GM21825 (cell line): ENCODE measurements at regions not wholly inside any gene's neighbourhood (a gene's known extent, or its start where the extent isn't known, plus 50 kb on each side); places are given as distances from the start of the nearest gene placed in this dataset.
"Not testable (repeated sequence)": the region's sequence is repeated elsewhere in the genome, so short reads cannot be mapped to it uniquely, and the experiment has no call there.

Source experiments
- ATAC-seq: cut with Tn5 transposase; IDR thresholded peaks from one replicate; pipeline ENCODE4 v1.9.1; 2021; ENCODE audit warnings: mild to moderate bottlenecking, moderate library complexity; ENCODE audit not compliant: unreplicated experiment

GRCh38 chr3:193922034-193922774 lies 213.7 kb upstream of the HES1 start:
- ATAC-seq, result no peak

GRCh38 chr3:193923958-193924357 lies 212.0 kb upstream of the HES1 start:
- ATAC-seq, result not testable (repeated sequence)

GRCh38 chr3:193926071-193926470 lies 209.9 kb upstream of the HES1 start:
- not testable (repeated sequence) for ATAC-seq

- not testable (repeated sequence) for ATAC-seq
Observed at GRCh38 chr3:193927413-193928206, 208.3 kb upstream of the HES1 start.

GRCh38 chr3:193928354-193929209 lies 207.4 kb upstream of the HES1 start:
- ATAC-seq, result no peak

- no peak for ATAC-seq
Observed at GRCh38 chr3:193929373-193929772, 206.6 kb upstream of the HES1 start.

- ATAC-seq, result no peak
Observed at GRCh38 chr3:193929921-193930646, 205.9 kb upstream of the HES1 start.

GRCh38 chr3:193932136-193932535 lies 203.8 kb upstream of the HES1 start:
- ATAC-seq, result no peak

- no peak for ATAC-seq
Observed at GRCh38 chr3:193932576-193932975, 203.4 kb upstream of the HES1 start.

GRCh38 chr3:193933451-193933850 lies 202.5 kb upstream of the HES1 start:
- ATAC-seq, result no peak

- ATAC-seq, result no peak
Observed at GRCh38 chr3:193935916-193936315, 200.0 kb upstream of the HES1 start.

GRCh38 chr3:193938613-193939012 lies 197.3 kb upstream of the HES1 start:
- ATAC-seq, result no peak

- no peak for ATAC-seq
Observed at GRCh38 chr3:193939527-193939926, 196.4 kb upstream of the HES1 start.

- no peak for ATAC-seq
Observed at GRCh38 chr3:193940526-193940925, 195.4 kb upstream of the HES1 start.

GRCh38 chr3:193941486-193941885 lies 194.5 kb upstream of the HES1 start:
- no peak for ATAC-seq

GRCh38 chr3:193942516-193943055 lies 193.4 kb upstream of the HES1 start:
- no peak for ATAC-seq

GRCh38 chr3:193943200-193943599 lies 192.7 kb upstream of the HES1 start:
- ATAC-seq, result no peak

GRCh38 chr3:193943851-193944517 lies 192.0 kb upstream of the HES1 start:
- ATAC-seq, result no peak

- ATAC-seq, result no peak
Observed at GRCh38 chr3:193944518-193944884, 191.4 kb upstream of the HES1 start.

GRCh38 chr3:193945143-193945542 lies 190.8 kb upstream of the HES1 start:
- ATAC-seq, result no peak
